Hepatocyte (in vitro differentiated cells): ENCODE measurements at regions not wholly inside any gene's neighbourhood (a gene's known extent, or its start where the extent isn't known, plus 50 kb on each side); places are given as distances from the start of the nearest gene placed in this dataset.

ENCODE experiments used
- EZH2 ChIP-seq: fragments of 200-600 bp; sonication (generic); IDR thresholded peaks from 2 replicates; pipeline ENCODE4 v1.6.1; 2016; ENCODE audit warnings: antibody characterized with exemption, mild to moderate bottlenecking, borderline replicate concordance
- EZH2phosphoT487 ChIP-seq: fragments of 200-600 bp; sonication (generic); IDR thresholded peaks from one replicate; pipeline ENCODE4 v1.6.1; 2018; ENCODE audit warnings: antibody characterized with exemption, mild to moderate bottlenecking, low read depth, moderate library complexity; ENCODE audit not compliant: unreplicated experiment, severe bottlenecking
- TF ChIP-seq, protein P1 (sequence below): fragments of 200-600 bp; sonication (generic); IDR thresholded peaks from 2 replicates; pipeline ENCODE4 v1.5.1; 2016; ENCODE audit warnings: antibody characterized with exemption, mild to moderate bottlenecking; ENCODE audit not compliant: poor library complexity

DNA sequence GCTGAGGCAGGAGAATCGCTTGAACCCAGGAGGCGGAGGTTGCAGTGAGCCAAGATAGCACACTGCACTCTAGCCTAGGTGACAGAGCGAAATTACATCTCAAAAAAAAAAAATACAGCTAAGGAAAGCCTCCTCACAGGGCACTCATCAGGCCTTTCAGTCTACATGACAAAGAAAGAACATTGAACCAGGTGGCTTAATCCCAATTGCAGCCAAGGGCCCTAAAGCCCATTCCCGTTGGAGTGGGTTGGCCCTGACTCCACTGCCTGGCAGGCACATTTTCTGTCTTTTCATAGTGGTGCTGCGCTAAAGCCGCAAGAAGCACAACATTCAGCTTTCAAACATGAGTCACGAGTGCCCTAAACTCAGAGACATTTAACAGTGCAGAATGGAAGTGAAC is 372.5 kb downstream of the RNF144A start:
- TF ChIP-seq, protein P1, sequence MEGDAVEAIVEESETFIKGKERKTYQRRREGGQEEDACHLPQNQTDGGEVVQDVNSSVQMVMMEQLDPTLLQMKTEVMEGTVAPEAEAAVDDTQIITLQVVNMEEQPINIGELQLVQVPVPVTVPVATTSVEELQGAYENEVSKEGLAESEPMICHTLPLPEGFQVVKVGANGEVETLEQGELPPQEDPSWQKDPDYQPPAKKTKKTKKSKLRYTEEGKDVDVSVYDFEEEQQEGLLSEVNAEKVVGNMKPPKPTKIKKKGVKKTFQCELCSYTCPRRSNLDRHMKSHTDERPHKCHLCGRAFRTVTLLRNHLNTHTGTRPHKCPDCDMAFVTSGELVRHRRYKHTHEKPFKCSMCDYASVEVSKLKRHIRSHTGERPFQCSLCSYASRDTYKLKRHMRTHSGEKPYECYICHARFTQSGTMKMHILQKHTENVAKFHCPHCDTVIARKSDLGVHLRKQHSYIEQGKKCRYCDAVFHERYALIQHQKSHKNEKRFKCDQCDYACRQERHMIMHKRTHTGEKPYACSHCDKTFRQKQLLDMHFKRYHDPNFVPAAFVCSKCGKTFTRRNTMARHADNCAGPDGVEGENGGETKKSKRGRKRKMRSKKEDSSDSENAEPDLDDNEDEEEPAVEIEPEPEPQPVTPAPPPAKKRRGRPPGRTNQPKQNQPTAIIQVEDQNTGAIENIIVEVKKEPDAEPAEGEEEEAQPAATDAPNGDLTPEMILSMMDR: no peak
- TF ChIP-seq EZH2 (no peak), EZH2phosphoT487 (no peak)
